Skin epidermis (tissue), 12 donors: ENCODE measurements at regions not wholly inside any gene's neighbourhood (a gene's known extent, or its start where the extent isn't known, plus 50 kb on each side); places are given as distances from the start of the nearest gene placed in this dataset.

Experiments
- H3K27ac ChIP-seq, 21 experiments: fragments of 200-600 bp; sonication (generic) in 11 of 21; one replicate each; pipeline ENCODE4 v1.5.0; 2020; ENCODE audit warnings: mild to moderate bottlenecking in 3 of 21, inconsistent platforms in 2 of 21, moderate library complexity in 2 of 21
- H3K4me3 ChIP-seq, 7 experiments: fragments of 200-600 bp; sonication (generic) in 2 of 7; one replicate each; pipeline ENCODE4 v1.5.0; 2020; ENCODE audit warnings: inconsistent platforms in 2 of 7, mild to moderate bottlenecking in 2 of 7, moderate library complexity in 1 of 7

- no peak overlapping the region for H3K27ac ChIP-seq
- no peak overlapping the region for H3K4me3 ChIP-seq
These were observed 90.8 kb upstream of the CNTN6 start for GRCh38 chr3:1002010-1002409.

DNA sequence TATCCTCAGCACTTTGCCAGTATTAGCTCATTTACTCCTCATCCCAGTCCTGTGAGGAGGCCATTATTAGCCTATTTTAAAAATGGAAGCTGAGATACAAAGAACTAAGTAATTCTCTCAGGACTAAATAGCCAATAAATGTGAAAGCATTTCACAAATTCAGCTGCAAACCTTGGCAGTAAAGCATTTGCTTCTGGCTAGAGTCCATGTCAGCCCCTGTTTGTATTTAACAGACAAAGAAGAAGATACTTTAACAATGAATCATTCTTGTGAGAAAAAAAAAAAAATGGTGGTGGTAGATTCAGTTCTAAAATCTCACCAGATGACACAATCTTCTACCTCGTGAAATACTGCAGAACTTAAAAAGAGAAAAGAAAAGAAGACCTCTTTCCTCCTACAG lies 85.0 kb upstream of the CNTN6 start:
- no peak overlapping the region for H3K4me3 ChIP-seq
- no peak overlapping the region for H3K27ac ChIP-seq

DNA sequence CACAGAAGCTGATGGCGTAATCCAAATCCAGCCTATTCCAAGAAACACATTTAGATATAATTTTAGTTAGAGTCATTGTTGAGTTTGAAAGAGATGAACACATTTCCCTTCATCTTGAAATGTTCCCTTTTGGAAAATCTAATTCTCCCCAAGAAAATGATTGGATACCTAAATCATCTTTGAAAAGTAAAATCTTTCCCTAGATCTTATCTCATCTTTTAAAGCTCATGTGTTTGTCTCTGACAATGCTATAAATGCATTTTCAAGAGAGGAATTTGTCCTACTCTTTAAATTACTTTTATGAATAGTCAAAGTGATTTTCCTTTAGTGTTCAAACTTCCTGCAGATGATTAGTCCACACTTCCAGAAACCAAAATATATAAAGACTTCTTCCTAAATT lies 82.6 kb upstream of the CNTN6 start:
- Histone ChIP-seq H3K4me3 (no peak overlapping the region), H3K27ac (no peak overlapping the region)

DNA sequence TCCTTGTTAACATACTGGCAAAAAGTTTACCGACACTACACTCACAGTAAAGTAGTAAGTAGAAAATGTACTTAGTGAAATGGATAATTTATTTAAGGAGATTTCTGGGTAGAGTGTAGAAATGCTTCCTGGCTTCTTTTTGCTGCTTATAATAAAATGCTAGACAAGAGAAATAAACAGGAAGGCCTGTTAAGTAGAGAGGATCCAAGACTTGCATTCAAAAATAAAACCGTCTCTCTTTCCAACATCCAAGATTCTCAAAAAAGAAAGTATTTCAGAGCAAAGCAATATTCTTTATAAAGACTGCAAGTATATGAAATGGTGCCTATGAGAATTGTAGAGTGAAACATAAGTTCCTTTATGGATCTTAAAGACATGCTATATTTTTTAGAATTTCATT lies 77.0 kb upstream of the CNTN6 start:
- no peak overlapping the region for H3K4me3 ChIP-seq
- H3K27ac ChIP-seq = no peak overlapping the region

DNA sequence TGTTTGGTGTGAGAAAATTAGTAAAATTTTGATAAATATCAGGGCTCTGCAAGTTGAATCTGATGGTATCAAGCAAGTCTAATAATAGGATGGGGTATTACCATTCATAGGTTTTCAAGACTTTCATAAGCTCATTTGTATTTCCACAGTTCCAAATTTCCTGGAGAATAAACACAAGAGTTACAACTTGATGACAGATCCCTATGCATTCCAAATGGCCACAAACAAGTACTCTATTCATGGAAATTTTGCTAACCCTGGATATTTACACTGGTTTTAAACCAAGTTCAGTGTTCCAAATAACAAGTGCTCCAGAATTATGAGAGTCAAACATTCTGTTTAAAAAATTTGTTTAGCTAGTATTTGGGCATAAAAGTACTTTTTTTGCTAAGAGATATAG lies 75.0 kb upstream of the CNTN6 start:
- H3K27ac ChIP-seq = no peak overlapping the region
- H3K4me3 ChIP-seq = no peak overlapping the region

GRCh38 chr3:1019157-1019556 lies 73.7 kb upstream of the CNTN6 start:
- Histone ChIP-seq H3K27ac (no peak overlapping the region), H3K4me3 (no peak overlapping the region)

DNA sequence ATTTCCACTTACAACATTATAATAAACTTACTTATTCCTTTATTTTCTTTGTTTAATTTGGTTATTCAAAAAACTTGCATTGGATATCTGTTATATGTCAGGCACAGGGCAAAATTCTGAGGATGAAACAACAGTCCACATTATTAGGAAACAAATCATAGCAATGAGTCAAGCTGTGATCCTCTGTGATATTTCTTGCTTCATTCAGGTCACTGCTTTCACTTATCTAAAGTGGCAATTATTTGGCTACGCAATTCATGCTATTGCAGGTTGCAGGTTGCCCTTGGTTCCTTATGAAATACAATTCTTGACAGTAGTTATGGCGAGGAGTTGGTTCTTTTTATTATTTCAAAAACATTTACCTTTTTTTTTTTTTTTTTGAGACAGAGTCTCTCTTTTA lies 66.4 kb upstream of the CNTN6 start:
- no peak overlapping the region for H3K27ac ChIP-seq
- no peak overlapping the region for H3K4me3 ChIP-seq

DNA sequence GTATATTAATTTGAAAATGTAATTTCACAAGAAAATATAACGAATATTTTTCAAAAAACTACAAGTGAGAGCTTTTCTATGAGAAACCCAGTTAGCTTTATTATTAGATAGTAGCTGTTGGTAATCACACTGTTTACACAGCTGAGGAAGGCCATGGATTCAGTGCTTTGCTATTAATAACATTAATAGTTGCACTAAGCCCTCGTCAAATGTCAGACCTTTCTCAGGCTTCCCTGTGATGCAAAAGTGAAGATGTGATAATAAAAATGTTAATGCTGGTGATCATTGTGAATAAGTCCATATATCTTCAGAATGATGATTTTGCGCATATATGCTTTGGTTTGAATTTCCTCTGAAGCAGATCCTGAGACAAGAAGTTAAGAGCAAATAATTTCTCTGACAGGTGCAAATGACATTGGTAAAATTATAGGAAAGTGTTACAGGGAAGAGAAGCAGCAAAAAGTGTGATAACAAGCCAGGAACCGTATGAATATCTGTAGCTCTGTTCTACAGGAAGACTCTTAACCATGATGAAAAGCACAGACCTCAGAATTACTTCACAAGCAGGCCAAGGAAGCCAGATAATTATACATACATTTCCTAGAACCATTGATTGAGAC lies 56.5 kb upstream of the CNTN6 start:
- Histone ChIP-seq H3K4me3 (no peak overlapping the region), H3K27ac (no peak overlapping the region)

- H3K27ac ChIP-seq = no peak overlapping the region
- no peak overlapping the region for H3K4me3 ChIP-seq
These were observed 55.2 kb upstream of the CNTN6 start for GRCh38 chr3:1037631-1038030.
